UCSD-AML1 (cell line): ENCODE measurements at regions not wholly inside any gene's neighbourhood (a gene's known extent, or its start where the extent isn't known, plus 50 kb on each side); places are given as distances from the start of the nearest gene placed in this dataset.

Experiments
- DNase-seq: peaks from one replicate; lab custom pipeline; 2025; ENCODE audit not compliant: unreplicated experiment; lab: John Stamatoyannopoulos, UW

- no peak for DNase-seq
Observed at GRCh38 chr7:28231176-28231575, 50.6 kb upstream of the JAZF1 start.

GRCh38 chr7:28236560-28236959 lies 56.0 kb upstream of the JAZF1 start:
- DNase-seq: no peak

DNA sequence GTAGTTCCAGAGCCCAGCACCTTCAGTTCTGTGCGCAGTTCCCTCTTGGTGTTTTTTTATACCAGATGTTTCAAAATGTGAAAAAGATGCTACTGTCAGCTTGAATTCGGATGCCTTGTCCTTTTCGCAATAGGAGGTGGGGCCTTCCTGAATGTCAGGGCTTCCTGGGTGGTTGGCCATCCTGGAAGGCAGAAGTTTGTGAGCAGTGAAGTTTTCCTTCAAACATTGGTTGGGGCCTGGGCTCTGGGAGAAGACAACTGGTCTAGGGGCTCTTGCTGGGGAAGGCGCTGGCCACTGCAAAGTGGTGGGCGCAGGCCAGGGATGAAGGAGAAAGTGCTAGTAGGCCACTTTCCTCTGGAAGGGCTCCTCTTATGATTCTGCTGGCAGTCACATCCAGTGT lies 56.8 kb upstream of the JAZF1 start:
- DNase-seq: no peak

GRCh38 chr7:28239823-28240204 lies 59.2 kb upstream of the JAZF1 start:
- DNase-seq: peak; percentile 7

GRCh38 chr7:28240481-28240880 lies 59.9 kb upstream of the JAZF1 start:
- DNase-seq: no peak

GRCh38 chr7:28243861-28244260 lies 63.3 kb upstream of the JAZF1 start:
- no peak for DNase-seq

- no peak for DNase-seq
Observed at GRCh38 chr7:28245123-28245878, 64.7 kb upstream of the JAZF1 start.

- no peak for DNase-seq
Observed at GRCh38 chr7:28246921-28247461, 66.4 kb upstream of the JAZF1 start.

GRCh38 chr7:28258240-28258639 lies 77.6 kb upstream of the JAZF1 start:
- DNase-seq: no peak

- DNase-seq: no peak
Observed at GRCh38 chr7:28260969-28261368, 80.4 kb upstream of the JAZF1 start.

DNA sequence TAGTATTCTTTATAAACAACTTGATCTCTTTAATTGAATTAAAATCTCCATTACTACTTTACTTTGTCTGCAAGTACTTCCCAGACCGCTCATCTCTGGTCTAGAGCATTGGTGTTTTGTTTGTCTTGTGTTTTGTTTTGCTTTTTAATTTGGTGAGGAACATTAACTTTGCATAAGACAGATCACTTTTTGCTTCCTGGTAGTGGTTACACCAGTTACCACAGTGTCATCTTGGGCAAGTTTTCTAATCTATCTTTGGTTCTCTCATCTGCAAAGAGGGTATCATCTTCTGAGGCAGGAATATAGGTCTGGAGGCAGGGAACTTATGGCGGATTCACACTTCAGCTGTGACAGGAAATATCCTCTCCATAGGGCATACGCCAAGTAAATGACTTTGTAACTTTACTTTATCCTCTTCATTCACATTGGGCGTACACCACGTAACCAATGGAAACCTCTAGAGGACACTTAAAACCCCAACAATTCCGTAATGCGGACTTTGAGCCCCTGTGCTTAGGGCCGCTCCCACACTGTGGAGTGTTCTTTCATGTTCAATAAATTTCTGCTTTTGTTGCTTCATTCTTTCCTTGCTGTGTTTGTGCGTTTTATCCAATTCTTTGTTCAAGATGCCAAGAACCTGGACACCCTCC lies 83.2 kb upstream of the JAZF1 start:
- DNase-seq: no peak

- no peak for DNase-seq
Observed at GRCh38 chr7:28266402-28266801, 85.8 kb upstream of the JAZF1 start.

- no peak for DNase-seq
Observed at GRCh38 chr7:28267012-28267411, 86.4 kb upstream of the JAZF1 start.

GRCh38 chr7:28269700-28270361 lies 89.2 kb upstream of the JAZF1 start:
- no peak for DNase-seq

DNA sequence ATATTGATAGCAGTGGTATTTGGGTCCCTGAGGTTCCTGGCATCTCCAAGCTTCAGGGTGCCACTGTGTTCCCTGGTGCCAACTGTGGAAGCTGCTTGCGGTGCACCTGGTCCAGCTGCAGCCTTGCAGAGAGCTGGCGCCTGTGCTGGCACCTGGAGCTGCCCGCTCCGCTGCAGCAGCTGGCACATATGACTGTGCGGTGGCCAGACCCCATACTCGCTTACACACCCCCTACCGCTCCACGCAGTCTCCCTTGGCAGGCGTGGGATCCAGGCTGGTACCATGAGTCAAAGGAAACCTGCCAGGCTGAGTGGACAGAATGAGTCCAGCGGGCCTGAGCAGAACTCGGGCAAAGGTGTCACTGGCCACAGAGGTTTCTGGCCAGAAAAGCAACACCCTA lies 89.9 kb upstream of the JAZF1 start:
- DNase-seq: no peak

- no peak for DNase-seq
Observed at GRCh38 chr7:28272461-28272877, 91.9 kb upstream of the JAZF1 start.

GRCh38 chr7:28276298-28276697 lies 95.7 kb upstream of the JAZF1 start:
- no peak for DNase-seq

DNA sequence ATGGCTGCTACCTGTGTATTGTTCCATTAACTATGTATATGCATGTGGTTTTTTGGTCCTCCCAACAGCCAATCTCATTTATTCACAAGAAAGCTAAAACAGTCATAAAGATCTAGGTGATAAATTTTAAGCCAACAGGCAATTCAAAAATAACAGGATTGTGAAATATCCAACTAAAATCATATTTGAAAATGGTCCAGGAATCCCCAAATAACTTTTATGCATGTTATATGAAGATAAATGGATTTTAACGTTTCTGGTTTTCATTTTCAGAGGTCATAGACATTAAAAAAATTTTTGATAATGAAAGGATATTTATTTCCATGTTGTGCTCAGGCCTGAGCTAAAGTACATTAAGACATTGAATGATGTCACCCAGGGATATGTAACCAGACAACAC lies 96.8 kb upstream of the JAZF1 start:
- no peak for DNase-seq

GRCh38 chr7:28277958-28278357 lies 97.4 kb upstream of the JAZF1 start:
- no peak for DNase-seq

- DNase-seq: no peak
Observed at GRCh38 chr7:28280516-28280915, 99.9 kb upstream of the JAZF1 start.

DNA sequence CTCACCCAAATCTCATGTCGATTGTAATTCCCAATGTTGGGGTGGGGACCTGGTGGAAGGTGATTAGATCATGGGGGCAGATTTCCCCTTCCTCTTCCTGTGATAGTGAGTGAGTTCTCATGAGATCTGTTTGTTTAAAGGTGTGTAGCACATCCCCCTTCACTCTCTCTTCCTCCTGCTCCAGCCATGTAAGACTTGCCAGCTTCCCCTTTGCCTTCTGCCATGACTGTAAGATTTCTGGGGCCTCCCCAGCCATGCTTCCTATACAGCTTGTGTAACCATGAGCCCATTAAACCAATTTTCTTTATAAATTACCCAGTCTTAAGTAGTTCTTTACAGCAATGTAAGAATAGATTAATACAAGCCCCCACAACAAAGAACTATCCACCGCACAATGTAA lies 109.9 kb upstream of the JAZF1 start:
- no peak for DNase-seq

DNA sequence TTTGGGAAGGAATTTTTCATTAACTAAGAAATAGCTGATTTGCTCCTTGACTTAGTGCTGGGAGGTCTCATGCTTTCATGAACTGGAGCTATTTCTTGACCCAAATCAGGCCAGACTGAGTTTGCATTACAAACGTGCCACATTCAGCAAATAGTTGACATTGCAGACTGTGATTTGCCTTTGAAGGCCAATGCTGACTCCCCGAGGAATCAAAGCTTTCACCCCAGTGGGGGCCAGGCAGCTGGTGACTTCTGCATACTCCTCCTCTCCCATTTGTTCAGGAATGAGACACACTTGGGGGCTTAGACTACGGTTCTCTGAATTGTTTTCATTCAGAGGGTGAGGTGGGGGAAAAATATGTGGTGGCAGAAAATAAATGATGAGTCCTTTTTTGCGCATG lies 111.0 kb upstream of the JAZF1 start:
- no peak for DNase-seq
